HG03159 (cell line): ENCODE measurements at regions not wholly inside any gene's neighbourhood (a gene's known extent, or its start where the extent isn't known, plus 50 kb on each side); places are given as distances from the start of the nearest gene placed in this dataset.
"Not testable (repeated sequence)": the region's sequence is repeated elsewhere in the genome, so short reads cannot be mapped to it uniquely, and the experiment has no call there.

Experiments
- ATAC-seq: cut with Tn5 transposase; IDR thresholded peaks from one replicate; pipeline ENCODE4 v1.9.1; 2021; ENCODE audit warnings: mild to moderate bottlenecking, moderate library complexity; ENCODE audit not compliant: unreplicated experiment

DNA sequence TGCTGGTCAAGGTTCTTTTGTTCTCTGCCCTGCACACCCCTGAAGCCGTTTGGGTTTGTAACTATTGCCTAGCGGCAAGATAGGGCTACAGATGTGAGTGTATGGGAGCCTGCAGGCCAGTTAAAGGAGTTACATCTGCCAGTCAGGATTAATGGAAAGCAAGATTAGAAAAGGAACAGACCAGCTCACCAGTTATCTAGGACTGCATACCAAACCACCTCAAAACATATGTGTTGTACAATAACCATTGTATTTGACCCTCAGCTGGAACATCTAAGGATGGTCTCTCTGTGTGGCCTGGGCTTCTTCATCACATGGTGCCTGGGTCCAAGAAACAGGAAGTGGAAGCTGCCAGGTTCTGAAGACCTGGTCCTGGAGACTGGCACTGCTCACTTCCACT, 52.5 kb upstream of the FBXO28 start:
- ATAC-seq = no peak

DNA sequence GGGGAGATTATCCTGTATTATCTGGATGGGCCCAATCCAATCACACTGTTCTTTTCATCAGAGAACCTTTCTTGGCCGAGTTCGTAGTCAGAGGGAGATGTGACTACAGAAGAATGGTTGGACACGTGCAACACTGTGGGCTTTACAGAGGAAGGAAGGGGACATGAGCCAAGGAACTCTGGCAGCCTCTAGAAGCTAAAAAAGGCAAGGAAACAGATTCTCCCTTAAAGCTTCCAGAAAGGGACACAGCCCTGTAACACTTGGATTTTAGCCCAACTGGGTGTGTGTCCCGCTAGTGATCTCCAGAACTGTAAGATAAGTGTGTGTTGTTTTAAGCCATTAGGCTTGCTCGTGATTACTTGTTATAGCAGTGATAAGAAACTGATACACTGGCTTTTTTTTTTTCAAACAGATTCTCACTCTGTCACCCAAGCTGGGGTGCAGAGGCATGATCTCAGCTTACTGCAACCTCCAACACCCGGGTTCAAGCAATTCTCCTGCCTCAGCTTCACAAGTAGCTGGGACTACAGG, 53.9 kb upstream of the FBXO28 start:
- no peak for ATAC-seq

DNA sequence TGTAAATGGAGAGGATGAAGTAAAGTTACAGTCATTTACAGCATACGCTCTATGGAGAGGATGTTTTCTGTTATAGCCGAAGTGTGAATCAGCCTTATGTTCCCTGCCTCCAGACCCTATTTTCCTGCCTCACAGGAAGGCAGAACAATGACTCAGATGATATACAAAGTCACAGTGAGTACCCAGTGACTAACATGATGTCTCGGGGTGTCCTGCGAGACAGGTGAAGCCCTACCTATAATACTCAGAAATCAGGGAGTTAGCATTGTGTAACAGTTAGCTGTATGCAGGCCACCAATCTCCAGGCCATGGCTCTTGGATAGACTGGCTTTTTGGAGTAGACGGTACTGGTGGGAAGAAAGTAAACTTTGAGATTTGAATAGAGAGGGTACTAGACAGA, 55.6 kb upstream of the FBXO28 start:
- no peak for ATAC-seq

DNA sequence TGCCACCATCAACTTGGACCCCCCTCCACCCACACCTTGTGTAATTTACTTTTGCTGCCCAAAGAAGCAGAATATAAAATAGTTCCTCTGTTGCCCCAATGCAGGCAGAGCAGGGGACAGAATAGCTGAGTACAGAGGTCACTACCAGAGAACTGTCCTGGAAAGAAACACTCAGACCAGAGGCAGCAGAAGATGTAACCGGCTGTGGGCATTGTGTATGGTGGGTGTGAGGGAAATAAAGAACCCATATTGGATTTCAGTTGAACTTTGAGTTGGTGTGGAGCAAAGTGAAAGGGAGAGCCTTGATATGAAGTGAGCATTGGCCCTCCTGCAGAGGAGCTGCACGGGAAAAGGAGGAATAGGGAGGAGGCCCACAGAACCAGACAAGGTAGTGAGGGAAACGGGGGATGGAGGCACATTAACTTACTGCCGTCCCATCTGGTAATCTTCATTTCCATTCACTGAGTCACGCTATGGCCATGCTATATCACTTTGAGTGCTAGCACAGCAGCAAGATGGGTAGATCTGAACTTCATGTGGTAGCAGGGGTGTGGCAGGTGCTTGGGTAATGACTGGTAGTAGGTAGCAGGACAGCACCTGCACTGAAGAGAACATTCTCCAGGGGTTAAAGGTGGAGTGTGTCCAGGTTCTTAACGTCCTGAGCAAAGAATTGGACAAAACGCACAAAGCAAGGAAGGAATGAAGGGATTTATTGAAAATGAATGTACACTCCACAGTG, 56.3 kb upstream of the FBXO28 start:
- no peak for ATAC-seq

DNA sequence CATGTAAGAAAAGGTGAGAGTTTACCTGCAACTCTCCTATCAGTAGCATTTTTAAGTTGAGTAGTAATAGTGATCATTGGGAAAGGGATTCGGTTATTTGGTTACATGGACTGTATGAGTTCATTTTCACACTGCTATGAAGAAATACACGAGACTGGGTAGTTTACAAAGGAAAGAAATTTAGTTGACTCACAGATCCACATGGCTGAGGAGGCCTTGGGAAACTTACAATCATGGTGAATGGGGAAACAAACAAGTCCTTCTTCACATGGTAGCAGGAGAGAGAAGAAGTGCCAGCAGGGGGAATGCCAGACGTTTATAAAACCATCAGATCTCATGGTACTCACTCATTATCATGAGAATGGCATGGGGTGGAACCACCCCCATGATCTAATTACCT, 59.3 kb upstream of the FBXO28 start:
- ATAC-seq = no peak

DNA sequence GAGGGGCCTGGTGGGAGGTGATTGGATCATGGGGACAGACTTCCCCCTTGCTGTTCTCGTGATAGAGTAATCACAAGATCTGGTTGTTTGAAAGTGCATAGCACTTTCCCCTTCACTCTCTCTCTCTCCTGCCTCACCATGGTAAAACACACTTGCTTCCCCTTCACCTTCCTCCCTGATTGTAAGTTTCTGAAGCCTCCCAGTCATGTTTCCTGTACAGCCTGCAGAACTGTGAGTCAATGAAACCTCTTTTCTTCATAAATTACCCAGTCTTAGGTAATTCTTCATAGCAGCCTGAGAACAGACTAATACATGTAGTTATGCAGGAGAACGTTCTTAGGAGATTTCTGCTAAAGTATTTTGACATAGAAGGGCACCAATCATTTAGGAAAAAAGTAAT, 59.9 kb upstream of the FBXO28 start:
- ATAC-seq = no peak

DNA sequence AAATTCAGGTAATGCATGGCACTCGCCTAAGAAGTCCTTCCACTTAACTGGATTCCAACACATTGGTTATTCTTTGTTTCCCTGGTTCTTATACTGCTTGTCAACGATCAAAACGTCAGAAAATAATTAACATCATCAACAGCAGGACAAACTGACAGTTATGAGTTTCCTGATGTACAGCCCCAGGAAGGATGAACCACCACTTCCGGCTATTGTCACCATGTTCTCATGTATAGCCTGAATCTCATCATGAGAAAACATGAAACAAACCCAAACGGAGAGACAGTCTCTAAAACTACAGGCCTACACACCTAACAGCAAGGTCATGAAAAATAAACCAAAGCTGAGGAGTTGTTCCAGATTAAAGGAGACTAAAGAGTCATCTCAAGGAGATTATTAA, 60.5 kb upstream of the FBXO28 start:
- ATAC-seq = no peak

DNA sequence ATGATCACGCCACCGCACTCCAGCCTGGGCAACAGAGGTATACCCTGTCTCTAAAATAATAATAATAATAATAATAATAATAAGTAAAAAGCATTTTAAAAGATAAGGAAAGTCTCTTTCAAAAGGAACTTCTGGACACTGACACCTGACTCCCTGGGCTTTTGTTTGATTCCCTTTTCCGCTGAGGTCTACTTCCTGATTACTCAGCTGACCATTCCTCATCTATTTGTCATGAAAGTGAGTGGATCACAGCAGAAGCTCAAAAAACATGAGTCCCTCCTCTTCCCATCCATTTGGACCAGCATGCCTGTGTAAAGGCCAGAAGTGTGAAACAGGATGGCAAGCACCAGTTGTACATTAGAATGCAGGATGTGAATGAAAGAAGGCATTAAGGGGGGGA, 61.1 kb upstream of the FBXO28 start:
- no peak for ATAC-seq

DNA sequence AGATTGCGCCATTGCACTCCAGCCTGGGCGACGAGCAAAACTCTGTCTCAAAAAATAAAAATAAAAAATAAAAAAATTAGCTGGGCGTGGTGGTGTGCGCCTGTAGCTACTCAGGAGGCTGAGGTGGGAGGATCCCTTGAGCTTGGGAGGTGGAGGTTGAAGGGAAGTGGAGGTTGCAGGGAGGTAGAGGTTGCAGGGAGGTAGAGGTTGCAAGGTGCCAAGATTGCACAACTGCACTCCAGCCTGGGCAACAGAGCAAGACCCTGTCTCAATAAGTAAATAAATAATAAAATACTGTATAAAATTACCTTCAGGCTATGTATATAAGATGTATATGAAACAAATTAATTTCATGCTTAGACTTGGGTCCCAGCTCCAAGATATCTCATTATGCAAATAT, 62.1 kb upstream of the FBXO28 start:
- not testable (repeated sequence) for ATAC-seq

DNA sequence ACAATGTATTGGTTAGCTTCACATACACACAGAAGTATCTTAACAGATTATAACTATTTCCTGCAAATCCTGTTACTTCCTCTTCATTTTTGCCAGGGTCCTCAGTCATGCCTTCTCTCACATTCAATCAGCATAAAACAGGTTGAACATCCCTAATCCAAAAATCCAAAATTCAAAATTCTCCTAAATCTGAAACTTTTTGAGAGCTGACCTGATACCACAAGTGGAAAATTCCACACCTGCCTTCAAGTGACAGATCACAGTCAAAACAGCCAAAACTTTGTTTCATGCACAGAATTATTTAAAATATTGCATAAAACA, 62.9 kb upstream of the FBXO28 start:
- no peak for ATAC-seq

DNA sequence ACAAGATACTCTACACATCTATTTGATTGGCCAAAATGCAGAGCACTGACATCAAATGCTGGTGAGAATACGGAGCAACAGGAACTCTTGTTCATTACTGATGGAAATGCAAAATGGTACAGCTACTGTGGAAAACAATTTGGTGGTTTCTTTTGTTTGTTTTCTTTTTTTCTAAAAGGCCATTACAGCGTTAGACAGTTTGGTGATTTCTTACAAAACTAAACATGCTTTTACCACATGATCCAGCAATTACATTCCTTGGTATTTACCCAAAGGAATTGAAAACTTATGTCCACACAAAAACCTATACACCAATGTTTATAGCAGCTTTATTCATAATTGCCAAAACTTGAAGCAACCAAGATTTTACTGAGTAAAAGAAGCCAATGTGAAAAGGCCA, 66.4 kb upstream of the FBXO28 start:
- no peak for ATAC-seq

DNA sequence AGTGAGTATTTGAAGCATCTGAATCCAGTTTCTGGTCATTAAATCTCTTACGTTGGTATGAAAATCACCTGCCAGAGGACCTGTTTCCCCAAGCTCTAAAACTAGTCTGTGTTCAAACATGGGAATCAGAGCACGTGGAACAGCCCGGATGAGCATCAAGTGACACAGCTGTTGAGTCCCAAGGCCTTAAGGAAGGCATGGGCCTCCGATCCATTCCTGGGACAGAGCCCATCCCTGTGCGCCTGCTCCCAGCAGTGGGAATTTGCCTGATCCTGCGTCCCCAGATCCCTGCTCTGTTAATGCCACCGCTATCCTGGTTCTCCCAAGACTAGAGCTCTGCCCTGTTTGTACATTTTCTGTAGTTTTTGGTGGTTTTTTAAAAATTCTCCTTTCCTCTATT, 68.4 kb upstream of the FBXO28 start:
- no peak for ATAC-seq

DNA sequence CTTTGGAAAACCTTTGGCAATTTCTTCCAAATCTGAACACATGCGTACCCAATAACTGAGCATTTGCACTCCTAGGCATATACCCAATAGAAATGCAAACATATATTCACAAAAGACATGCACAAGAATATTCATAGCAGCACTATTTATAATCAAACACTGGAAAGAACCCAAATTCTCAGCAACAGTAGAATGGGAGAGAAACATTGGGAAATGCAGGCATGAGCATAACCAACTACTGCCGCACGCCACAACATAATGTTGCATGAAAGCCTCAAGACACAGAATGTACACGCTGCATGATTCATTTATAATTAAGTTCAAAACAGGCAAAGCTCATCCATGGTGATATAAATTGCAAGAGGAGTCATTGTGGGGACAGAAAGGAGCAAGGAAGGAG, 69.5 kb upstream of the FBXO28 start:
- no peak for ATAC-seq

DNA sequence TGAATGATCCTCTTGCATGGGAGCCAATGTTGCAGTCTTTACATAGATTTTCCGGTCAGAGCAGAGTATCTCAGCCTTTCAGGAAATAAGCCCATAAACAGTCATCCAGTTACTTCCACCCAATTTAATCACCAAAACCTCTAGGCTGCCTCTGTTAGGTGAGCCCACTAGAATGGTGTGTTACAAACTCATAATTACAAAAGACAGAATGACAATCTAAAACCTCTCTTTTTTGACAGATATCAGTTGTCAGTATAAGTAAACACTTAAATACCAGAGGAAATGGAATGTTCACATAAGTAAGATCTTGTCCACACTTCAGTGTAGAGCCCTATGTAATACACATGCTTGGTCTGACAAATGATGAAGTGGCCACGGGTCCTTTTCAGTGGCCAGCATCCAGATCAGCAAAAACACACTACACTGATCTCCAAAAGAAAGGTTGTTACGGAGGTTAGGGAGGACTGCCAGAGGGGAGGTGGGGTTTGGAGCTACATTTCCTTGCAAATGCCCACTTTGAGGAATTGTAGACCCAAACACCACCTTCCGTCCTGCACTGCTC, 71.3 kb upstream of the FBXO28 start:
- ATAC-seq = no peak

DNA sequence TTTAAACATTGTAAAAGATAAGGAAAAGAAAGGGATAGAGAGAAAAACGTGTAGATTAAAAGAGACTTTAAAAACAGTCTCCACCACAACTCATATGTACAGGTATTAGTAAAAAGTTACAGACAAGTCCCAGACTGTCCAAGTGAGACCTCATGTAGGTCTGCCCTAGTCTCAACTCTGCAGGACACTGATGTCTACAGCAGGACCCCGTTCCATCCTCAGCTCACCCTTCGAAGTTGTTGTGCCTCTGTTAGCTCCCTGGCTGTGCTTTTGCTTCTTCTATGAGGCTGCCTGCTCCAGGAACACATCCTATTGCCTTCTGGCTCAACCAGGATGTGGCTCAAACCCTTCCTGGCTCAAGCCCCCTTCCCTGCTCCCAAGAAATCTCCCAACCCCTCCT, 72.9 kb upstream of the FBXO28 start:
- ATAC-seq = no peak

DNA sequence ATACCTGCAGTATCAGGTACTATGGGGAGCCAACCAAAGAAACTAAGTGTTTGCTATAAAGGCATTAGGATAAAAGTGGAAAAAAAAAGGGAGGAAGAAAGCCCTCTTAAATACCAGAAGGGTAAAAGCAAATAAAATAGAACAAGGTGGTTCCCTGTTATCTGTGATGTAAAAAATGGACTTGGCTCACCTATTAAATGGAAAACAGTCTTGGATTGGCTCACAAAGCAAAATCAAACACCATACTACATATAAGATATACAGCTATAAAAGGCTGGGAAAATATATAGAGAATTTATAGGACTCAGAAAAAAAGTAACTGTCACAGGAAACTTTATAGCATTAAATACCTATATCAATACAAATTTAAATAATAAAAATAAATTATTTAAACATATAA, 73.5 kb upstream of the FBXO28 start:
- ATAC-seq = not testable (repeated sequence)

DNA sequence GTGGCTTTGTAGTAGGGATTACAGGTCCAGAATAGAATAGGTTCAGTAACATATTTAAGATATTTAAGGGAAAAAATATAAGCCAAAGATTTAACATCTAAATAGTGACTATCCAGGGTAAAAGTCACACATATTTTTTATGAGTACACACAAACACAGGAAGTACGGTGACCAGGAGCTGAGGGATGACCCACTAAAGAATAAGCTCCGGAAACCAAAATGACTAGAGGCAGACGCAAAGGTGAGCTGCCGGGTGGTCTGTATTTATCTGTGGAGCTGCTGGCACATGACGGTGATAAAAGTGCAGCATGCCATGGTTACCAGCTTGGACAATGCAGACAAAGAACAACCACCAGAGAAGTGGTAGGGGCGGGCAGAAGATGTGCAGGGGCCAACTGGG, 73.9 kb upstream of the FBXO28 start:
- not testable (repeated sequence) for ATAC-seq

DNA sequence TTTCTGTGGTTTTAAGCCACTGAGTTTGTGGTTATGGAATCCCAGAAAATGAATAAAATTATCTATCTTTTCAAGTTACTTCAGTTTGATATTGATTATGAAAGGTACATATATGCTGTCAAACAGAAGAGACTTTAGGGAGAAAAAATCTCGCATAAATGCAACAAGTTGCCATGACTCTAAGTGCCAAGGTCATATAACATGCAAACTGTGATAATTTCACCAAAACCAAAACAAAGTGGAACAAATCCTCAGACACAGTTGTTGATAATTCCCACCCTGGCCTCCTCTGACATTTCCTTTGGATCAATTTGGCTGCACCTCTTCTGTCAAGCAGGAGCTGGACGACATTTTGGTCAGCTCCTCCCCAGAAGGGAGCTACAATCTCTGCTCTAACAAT, 75.1 kb upstream of the FBXO28 start:
- ATAC-seq = not testable (repeated sequence)

DNA sequence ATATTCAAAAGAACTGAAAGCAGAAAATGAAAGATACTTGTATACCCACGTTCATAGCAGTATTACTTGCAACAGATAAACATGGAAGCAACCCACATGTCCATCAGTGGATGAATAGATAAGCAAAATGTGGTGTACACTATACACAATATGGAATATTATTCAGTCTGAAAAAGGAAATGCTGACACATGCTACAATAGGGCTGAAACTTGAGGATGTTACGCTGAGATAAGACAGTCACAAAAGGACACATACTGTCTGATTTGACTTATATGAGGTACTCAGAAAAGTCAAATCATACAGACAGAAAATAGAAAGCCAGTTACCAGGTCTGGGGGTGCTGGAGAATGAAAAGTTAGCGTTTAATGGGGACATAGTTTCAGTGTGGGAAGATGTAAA, 76.5 kb upstream of the FBXO28 start:
- not testable (repeated sequence) for ATAC-seq

DNA sequence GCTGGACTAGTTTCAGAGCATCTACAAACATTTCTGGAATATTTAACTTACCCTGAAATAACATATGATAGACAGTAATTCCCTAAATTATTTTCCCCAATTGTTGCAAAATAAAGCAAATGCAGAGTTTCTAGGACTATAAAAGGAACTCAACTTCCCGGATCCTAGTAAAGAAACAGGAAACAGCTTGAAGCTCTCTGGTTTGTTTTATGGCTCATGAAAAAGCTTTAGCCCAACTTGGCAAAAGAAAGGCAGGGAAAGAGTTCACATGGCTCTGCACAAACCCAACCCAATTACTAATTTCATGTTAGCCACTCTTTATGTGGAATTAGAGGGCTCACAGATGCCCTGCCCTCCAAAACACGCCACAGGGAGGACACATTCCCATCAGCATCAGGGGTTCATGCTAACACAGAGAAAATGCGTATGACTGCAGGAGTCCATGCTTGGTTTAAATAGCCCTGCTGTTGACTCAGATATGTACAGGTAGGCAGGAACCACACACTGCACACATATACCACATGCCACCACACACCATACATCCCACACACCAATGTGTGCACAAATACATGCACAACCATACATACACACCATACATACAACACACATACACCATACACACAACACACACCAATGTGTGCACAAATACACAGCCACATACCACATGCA, 81.2 kb upstream of the FBXO28 start:
- not testable (repeated sequence) for ATAC-seq

DNA sequence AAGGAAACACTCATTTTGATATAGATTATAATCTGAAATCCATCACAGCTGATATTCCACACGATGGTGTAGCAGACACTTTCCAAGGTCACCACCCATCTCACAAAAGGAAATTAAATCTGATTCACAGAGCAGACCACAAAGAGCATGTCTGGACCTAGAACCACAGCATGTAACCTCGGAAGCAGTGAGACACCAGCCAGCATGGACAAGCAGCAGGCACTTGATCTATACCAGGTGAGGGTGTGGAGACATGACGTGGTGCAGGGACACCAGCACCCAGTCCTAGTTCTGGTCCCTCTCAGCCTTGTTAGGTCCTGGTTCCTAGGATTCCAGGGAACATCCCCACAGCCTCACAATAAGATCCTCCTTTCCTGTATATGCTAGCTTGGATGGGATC, 81.9 kb upstream of the FBXO28 start:
- ATAC-seq = not testable (repeated sequence)

DNA sequence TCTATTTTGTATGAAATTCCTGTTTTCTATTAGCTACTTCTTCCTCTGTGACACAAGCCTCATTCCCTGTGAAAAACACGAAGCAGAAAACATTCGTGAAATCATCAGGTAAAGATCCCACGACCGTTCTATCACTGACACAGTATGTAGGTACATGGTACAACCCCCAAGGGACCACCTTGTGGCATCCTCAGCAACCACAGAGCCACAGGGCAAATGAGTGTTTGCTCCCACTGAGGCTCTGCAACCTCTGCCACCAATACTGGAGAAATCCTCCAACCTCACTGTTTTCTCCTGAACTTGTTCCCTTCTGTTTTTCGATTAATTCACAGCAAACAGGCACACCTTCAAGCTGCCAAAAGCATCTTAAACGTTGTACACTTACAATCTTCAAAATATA, 83.7 kb upstream of the FBXO28 start:
- ATAC-seq = not testable (repeated sequence)
